ENCODE measurements at regions not wholly inside any gene's neighbourhood (a gene's known extent, or its start where the extent isn't known, plus 50 kb on each side); places are given as distances from the start of the nearest gene placed in this dataset.

- TF ChIP-seq CTCF (IDR thresholded peaks at IDR 0.05) = no peak
- no peak for TF ChIP-seq POLR2A (IDR thresholded peaks at IDR 0.05)
- no peak for TF ChIP-seq EP300 (IDR thresholded peaks at IDR 0.05; ENCODE audit: low read depth)
These were observed 542.7 kb upstream of the ADAMTS9 start for GRCh38 chr3:65230261-65231139.

Measured in transverse colon (tissue), 3 donors.